ENCODE measurements at regions not wholly inside any gene's neighbourhood (a gene's known extent, or its start where the extent isn't known, plus 50 kb on each side); places are given as distances from the start of the nearest gene placed in this dataset.

DNA sequence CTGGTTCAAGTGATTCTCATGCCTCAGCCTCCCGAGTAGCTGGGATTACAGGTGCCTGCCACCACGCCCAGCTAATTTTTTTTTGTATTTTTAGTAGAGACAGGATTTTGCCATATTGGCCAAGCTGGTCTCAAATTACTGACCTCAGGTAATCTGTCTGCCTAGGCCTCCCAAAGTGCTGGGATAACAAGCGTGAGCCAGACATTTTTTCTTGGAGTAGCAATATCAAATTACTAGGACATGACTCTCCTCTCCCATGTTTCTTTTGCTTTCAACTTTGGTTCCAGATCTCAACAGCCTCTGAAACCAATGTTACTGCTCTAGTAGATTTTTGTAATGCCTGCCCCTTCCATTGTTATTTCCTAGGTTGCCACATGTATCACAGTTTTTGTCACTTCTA lies 462.0 kb downstream of the GBE1 start:
- TF ChIP-seq, protein P1, sequence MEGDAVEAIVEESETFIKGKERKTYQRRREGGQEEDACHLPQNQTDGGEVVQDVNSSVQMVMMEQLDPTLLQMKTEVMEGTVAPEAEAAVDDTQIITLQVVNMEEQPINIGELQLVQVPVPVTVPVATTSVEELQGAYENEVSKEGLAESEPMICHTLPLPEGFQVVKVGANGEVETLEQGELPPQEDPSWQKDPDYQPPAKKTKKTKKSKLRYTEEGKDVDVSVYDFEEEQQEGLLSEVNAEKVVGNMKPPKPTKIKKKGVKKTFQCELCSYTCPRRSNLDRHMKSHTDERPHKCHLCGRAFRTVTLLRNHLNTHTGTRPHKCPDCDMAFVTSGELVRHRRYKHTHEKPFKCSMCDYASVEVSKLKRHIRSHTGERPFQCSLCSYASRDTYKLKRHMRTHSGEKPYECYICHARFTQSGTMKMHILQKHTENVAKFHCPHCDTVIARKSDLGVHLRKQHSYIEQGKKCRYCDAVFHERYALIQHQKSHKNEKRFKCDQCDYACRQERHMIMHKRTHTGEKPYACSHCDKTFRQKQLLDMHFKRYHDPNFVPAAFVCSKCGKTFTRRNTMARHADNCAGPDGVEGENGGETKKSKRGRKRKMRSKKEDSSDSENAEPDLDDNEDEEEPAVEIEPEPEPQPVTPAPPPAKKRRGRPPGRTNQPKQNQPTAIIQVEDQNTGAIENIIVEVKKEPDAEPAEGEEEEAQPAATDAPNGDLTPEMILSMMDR (IDR thresholded peaks at IDR 0.05), result no peak
- no peak for TF ChIP-seq POLR2A (IDR thresholded peaks at IDR 0.05)
- Histone ChIP-seq H3K4me3 (no peak overlapping the region), H3K4me1 (no peaks in the 10 kb centered on the region), H3K27me3 (no peaks in the 10 kb centered on the region), H3K9me3 (no peaks in the 10 kb centered on the region), H3K27ac (no peak overlapping the region), H3K36me3 (no peaks in the 10 kb centered on the region)
- no peak for DNase-seq

DNA sequence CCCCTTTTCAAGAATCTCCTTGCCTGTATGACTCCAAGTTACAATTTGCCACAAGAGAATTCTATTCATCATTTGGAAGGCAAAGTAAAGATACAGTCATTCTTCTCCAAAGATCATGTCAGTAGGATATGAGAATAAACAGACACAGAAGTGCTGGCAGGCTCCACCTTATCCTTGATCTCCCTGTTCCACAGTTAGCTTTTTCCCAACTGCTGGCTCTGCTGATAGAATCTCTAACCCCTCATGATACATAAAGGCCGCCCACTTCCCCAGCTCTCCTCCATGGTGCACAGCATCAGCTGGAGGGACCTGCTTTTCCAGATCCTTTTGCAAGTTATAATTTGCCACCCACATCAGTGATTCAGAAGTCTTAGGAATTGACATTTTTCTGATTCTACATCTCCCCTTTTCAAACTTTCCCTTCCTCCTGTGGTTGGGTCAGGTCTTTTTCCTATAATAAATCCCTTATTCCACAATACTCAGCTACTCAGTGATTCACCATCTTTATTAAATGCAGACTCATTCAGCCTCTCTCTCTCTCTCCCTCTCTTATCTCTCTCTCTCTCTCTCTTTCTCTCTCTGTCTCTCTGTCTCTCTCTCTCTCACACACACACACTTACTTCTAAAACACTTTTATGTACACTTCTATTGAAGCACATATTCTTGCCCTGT lies 465.4 kb downstream of the GBE1 start:
- Histone ChIP-seq H3K27ac (no peak overlapping the region), H3K36me3 (no peaks in the 10 kb centered on the region), H3K4me1 (no peaks in the 10 kb centered on the region), H3K4me3 (no peak overlapping the region), H3K27me3 (no peaks in the 10 kb centered on the region), H3K9me3 (no peaks in the 10 kb centered on the region)
- TF ChIP-seq POLR2A (IDR thresholded peaks at IDR 0.05), result no peak
- TF ChIP-seq, protein P1 (IDR thresholded peaks at IDR 0.05), result no peak
- no peak for DNase-seq

DNA sequence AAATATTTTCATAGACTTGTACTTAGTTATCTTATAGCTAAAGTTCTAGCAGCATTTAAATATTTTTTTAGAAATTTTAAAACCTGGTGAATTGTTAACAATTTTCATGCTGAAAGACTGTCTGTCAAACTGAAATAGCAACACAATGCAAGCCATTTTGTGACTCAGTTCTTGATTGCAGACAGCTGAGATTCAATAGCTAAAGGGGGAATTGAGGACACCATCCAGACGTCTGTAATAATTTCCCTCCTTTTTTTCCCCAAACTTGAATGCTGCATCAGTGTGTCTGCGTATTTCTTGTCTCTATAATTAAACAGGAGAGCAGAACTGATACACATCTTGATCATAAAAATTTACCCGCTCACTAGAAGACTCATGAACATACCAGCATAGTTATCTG lies 468.3 kb downstream of the GBE1 start:
- Histone ChIP-seq H3K27ac (no peak overlapping the region), H3K4me3 (no peak overlapping the region), H3K27me3 (no peaks in the 10 kb centered on the region), H3K36me3 (no peaks in the 10 kb centered on the region), H3K9me3 (no peaks in the 10 kb centered on the region), H3K4me1 (no peaks in the 10 kb centered on the region)
- DNase-seq, result no peak
- TF ChIP-seq POLR2A (IDR thresholded peaks at IDR 0.05), result no peak
- TF ChIP-seq, protein P1 (IDR thresholded peaks at IDR 0.05), result no peak

DNA sequence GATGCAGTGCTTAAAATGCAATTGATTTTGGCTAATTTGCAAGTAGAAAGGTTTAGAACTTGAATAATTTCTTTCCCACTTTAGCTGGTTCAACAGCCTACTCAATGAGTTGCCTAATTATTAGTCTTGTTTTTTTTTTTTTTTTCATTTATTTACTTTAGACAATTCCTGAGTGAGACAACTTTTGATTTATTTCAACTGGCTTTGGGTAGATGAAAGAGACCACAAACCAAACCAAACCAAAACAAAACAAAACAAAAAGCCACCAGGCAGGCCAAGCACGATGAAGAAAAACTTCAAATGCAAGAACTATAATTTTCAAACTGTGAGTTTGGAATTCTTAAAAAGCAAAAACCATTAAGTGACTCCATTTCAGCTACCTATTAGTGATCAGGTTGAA lies 469.9 kb downstream of the GBE1 start:
- Histone ChIP-seq H3K36me3 (no peaks in the 10 kb centered on the region), H3K4me3 (no peak overlapping the region), H3K4me1 (no peaks in the 10 kb centered on the region), H3K27ac (no peak overlapping the region), H3K9me3 (no peaks in the 10 kb centered on the region), H3K27me3 (no peaks in the 10 kb centered on the region)
- no peak for DNase-seq
- TF ChIP-seq, protein P1 (IDR thresholded peaks at IDR 0.05), result no peak
- no peak for TF ChIP-seq POLR2A (IDR thresholded peaks at IDR 0.05)

DNA sequence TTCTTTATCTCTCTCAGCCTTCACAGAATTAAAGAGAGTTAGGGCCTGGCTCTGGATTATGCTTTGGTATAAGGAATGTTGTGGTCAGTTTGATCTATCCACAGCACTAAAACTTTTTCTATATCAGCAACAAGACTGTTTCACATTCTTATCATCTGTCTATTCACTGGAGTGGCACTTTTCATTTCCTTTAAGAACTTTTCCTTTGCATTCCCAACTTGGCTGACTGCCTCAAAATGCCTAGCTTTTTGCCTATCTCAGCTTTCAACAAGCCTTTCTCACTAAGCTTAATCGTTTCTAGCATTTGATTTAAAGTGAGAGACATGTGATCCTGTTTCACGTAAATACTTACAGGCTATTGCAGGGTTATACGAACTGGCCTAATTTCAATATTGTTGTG lies 471.8 kb downstream of the GBE1 start:
- no peak overlapping the region for H3K27ac ChIP-seq
- no peaks in the 10 kb centered on the region for H3K9me3 ChIP-seq
- no peaks in the 10 kb centered on the region for H3K4me1 ChIP-seq
- H3K36me3 ChIP-seq, result no peaks in the 10 kb centered on the region
- no peak for DNase-seq
- H3K27me3 ChIP-seq, result no peaks in the 10 kb centered on the region
- H3K4me3 ChIP-seq, result no peak overlapping the region
- TF ChIP-seq, protein P1 (IDR thresholded peaks at IDR 0.05), result no peak
- no peak for TF ChIP-seq POLR2A (IDR thresholded peaks at IDR 0.05)

All from Peyer's patch (tissue), 4 donors.